Trophoblast cell (in vitro differentiated cells and primary cell): ENCODE measurements at regions not wholly inside any gene's neighbourhood (a gene's known extent, or its start where the extent isn't known, plus 50 kb on each side); places are given as distances from the start of the nearest gene placed in this dataset.
A peak's percentile ranks its signal among the peaks of the same experiment; 100 is the strongest.

Experiments used
- DNase-seq, 2 donors: peaks; one replicate each; pipeline ENCODE4 v3.0.0-alpha.2; 2016
- H2AFZ ChIP-seq: 2 replicates; pipeline ENCODE4 v1.6.1; 2013; ENCODE audit warnings: low read length, moderate library complexity, mild to moderate bottlenecking; ENCODE audit not compliant: insufficient read depth, poor library complexity
- H2AK5ac ChIP-seq: 2 replicates; pipeline ENCODE4 v1.6.1; 2013; ENCODE audit warnings: mild to moderate bottlenecking, low read length
- H2BK120ac ChIP-seq: 2 replicates; pipeline ENCODE4 v1.6.1; 2013; ENCODE audit warnings: low read length, mild to moderate bottlenecking, moderate library complexity; ENCODE audit not compliant: insufficient read depth, poor library complexity
- H2BK12ac ChIP-seq: 2 replicates; pipeline ENCODE4 v1.6.1; 2013; ENCODE audit warnings: mild to moderate bottlenecking, low read length, moderate library complexity
- H2BK5ac ChIP-seq: 2 replicates; pipeline ENCODE4 v1.6.1; 2013; ENCODE audit warnings: low read length, low read depth, moderate library complexity, mild to moderate bottlenecking; ENCODE audit not compliant: poor library complexity
- H3K14ac ChIP-seq: 2 replicates; pipeline ENCODE4 v1.6.1; 2013; ENCODE audit warnings: mild to moderate bottlenecking, low read length
- H3K18ac ChIP-seq: 2 replicates; pipeline ENCODE4 v1.6.1; 2013; ENCODE audit warnings: mild to moderate bottlenecking, low read length
- H3K23ac ChIP-seq: 2 replicates; pipeline ENCODE4 v1.6.1; 2013; ENCODE audit warnings: low read length
- H3K27ac ChIP-seq: 2 replicates; pipeline ENCODE4 v1.5.1; 2013; ENCODE audit warnings: low read depth, mild to moderate bottlenecking, inconsistent platforms, low read length, moderate library complexity
- H3K27me3 ChIP-seq: 2 replicates; pipeline ENCODE4 v1.6.1; 2013; ENCODE audit warnings: inconsistent platforms, mild to moderate bottlenecking, low read length, moderate library complexity; ENCODE audit not compliant: insufficient read depth
- H3K36me3 ChIP-seq, 2 experiments: 1 replicate in 1 of 2; 2 replicates in 1 of 2; pipeline ENCODE4 v1.6.1; 2013; ENCODE audit warnings: low read length in 2 of 2, mild to moderate bottlenecking in 2 of 2, moderate library complexity in 1 of 2; ENCODE audit not compliant: insufficient read depth in 2 of 2, control insufficient read depth in 1 of 2
- H3K4ac ChIP-seq: 2 replicates; pipeline ENCODE4 v1.6.1; 2013; ENCODE audit warnings: low read depth, mild to moderate bottlenecking, low read length, moderate library complexity
- H3K4me1 ChIP-seq, 2 experiments: 1 replicate in 1 of 2; 2 replicates in 1 of 2; pipeline ENCODE4 v1.6.1; 2013; ENCODE audit warnings: low read length in 2 of 2, mild to moderate bottlenecking in 2 of 2, moderate library complexity in 1 of 2; ENCODE audit not compliant: insufficient read depth in 2 of 2, control insufficient read depth in 1 of 2
- H3K4me2 ChIP-seq: 2 replicates; pipeline ENCODE4 v1.6.1; 2013; ENCODE audit warnings: inconsistent platforms, mild to moderate bottlenecking, low read length, moderate library complexity
- H3K4me3 ChIP-seq: 2 replicates; pipeline ENCODE4 v1.5.1; 2013; ENCODE audit warnings: mild to moderate bottlenecking, low read depth, low read length, inconsistent platforms
- H3K79me1 ChIP-seq: one replicate; pipeline ENCODE4 v1.6.1; 2013; ENCODE audit warnings: low read length
- H3K79me2 ChIP-seq: 2 replicates; pipeline ENCODE4 v1.6.1; 2013; ENCODE audit warnings: low read length, mild to moderate bottlenecking; ENCODE audit not compliant: control insufficient read depth, insufficient read depth, poor library complexity
- H3K9ac ChIP-seq: 2 replicates; pipeline ENCODE4 v1.6.1; 2013; ENCODE audit warnings: mild to moderate bottlenecking, low read length
- H3K9me3 ChIP-seq: 2 replicates; pipeline ENCODE4 v1.6.1; 2013; ENCODE audit warnings: low read depth, mild to moderate bottlenecking, control low read depth, inconsistent platforms, low read length; ENCODE audit not compliant: insufficient read depth
- H4K12ac ChIP-seq: 2 replicates; pipeline ENCODE4 v1.6.1; 2013; ENCODE audit warnings: low read depth, mild to moderate bottlenecking, low read length, moderate library complexity
- H4K8ac ChIP-seq: 2 replicates; pipeline ENCODE4 v1.6.1; 2013; ENCODE audit warnings: low read depth, mild to moderate bottlenecking, low read length, moderate library complexity
- H4K91ac ChIP-seq: one replicate; pipeline ENCODE4 v1.6.1; 2013; ENCODE audit warnings: low read depth, mild to moderate bottlenecking, low read length, moderate library complexity
- WGBS: extraction: QIAGEN DNeasy Blood & Tissue Kit; methylation state at CpG from one replicate; pipeline ENCODE4 v1.1.7; 2013; ENCODE audit warnings: missing lambda C conversion rate; ENCODE audit not compliant: insufficient read length, insufficient coverage; ENCODE audit errors: extremely low coverage; 5-methylcytosine and 5-hydroxymethylcytosine counted together

DNA sequence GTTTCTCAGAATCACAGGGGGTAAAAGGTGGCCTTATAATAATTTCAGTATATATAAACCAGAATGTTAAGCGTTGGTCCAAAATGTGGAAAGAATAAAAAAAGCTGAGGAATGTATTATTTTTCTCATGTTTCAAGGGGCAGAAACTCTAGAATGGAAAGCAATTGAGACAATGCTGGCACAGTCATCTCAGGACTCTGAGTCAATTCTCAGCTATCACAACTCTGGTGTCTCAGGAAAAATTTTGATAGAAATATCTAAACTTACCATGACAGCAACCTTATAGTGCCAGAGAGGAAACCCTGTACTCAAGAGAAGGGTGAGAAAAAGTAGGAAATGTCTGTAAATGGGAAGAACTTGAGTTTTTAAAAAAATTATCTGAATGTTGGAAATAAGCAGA, 1189.4 kb upstream of the NUDT12 start:
- Histone ChIP-seq H2AK5ac (no peak overlapping the region), H3K9ac (no peak overlapping the region), H4K8ac (no peak overlapping the region), H3K4me3 (no peak overlapping the region), H4K12ac (no peak overlapping the region), H3K14ac (no peak overlapping the region), H3K4me2 (no peak overlapping the region), H2BK12ac (no peak overlapping the region), H3K23ac (no peak overlapping the region), H3K4ac (no peak overlapping the region), H3K79me1 (no peaks in the 10 kb centered on the region), H2BK120ac (no peak overlapping the region), H3K79me2 (no peaks in the 10 kb centered on the region), H3K18ac (no peak overlapping the region), H3K27me3 (no peaks in the 10 kb centered on the region), H2AFZ (no peak overlapping the region), H4K91ac (no peak overlapping the region), H2BK5ac (no peak overlapping the region), H3K4me1 (no peaks in the 10 kb centered on the region), H3K36me3 (peaks cover 0 to 2% of the 10 kb centered on the region in 2 experiments), H3K27ac (no peak overlapping the region), H3K9me3 (peaks cover 2% of the 10 kb centered on the region)
- WGBS = no CpG with 5 or more reads among the region's 1 CpG
- DNase-seq = no peak

DNA sequence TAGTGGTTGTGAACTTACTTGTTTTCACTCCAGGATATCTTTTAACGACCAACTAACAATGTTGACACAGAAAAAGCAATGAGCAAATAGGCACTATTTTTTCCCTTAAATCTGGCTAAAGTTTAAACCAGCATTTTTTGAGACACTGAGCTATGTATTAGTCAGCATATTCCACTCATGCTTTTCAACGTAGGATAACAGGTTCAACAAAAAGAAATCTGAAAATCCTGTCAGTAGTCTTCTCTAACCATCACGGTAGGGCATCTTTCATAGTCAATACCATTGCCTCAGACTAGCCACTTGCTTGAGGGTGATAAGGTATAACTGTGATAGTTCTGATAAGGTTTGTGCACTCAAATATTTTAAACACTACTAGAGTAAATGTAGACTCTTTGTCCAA, 1177.3 kb upstream of the NUDT12 start:
- Histone ChIP-seq H3K79me1 (no peaks in the 10 kb centered on the region), H4K12ac (no peak overlapping the region), H3K14ac (no peak overlapping the region), H2BK5ac (no peak overlapping the region), H2AFZ (no peak overlapping the region), H3K79me2 (no peaks in the 10 kb centered on the region), H3K4me1 (no peaks in the 10 kb centered on the region), H3K27ac (no peak overlapping the region), H2BK12ac (no peak overlapping the region), H3K9ac (no peak overlapping the region), H3K23ac (no peak overlapping the region), H3K36me3 (no peaks in the 10 kb centered on the region), H3K27me3 (no peaks in the 10 kb centered on the region), H3K9me3 (no peaks in the 10 kb centered on the region), H2AK5ac (no peak overlapping the region), H3K4me2 (no peak overlapping the region), H3K4ac (no peak overlapping the region), H3K4me3 (no peak overlapping the region), H3K18ac (no peak overlapping the region), H4K8ac (no peak overlapping the region), H4K91ac (no peak overlapping the region), H2BK120ac (no peak overlapping the region)
- DNase-seq = peak; percentile 33 to 85
- no CpG with 5 or more reads among the region's 3 CpGs for WGBS

DNA sequence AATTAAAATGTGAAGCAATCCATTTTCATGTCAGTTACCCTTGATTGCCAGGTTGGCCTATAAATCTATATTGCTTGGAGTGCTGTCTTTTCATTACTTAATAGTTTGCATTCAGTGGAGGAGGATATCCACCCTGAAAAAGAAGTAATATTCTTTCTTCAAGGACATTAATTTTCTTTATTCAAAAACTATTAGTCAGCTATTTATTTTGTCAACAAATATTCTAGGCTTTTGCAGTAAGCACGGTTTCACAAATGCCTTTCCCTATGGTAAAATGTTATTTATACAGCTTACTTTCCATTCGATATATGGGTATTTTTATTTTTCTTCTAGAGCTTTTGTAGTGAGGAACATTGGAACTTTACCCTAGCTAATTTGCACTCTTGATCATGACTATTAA, 1176.9 kb upstream of the NUDT12 start:
- H3K4me3 ChIP-seq = no peak overlapping the region
- H3K18ac ChIP-seq = no peak overlapping the region
- H2AK5ac ChIP-seq = no peak overlapping the region
- no peaks in the 10 kb centered on the region for H3K4me1 ChIP-seq
- no peak overlapping the region for H3K4me2 ChIP-seq
- no peak overlapping the region for H3K4ac ChIP-seq
- DNase-seq = no peak
- no peak overlapping the region for H3K9ac ChIP-seq
- H4K12ac ChIP-seq = no peak overlapping the region
- H3K36me3 ChIP-seq = no peaks in the 10 kb centered on the region
- no peak overlapping the region for H2BK12ac ChIP-seq
- H2AFZ ChIP-seq = no peak overlapping the region
- WGBS = no CpG with 5 or more reads among the region's 2 CpGs
- H4K91ac ChIP-seq = no peak overlapping the region
- no peaks in the 10 kb centered on the region for H3K9me3 ChIP-seq
- H3K79me1 ChIP-seq = no peaks in the 10 kb centered on the region
- no peaks in the 10 kb centered on the region for H3K27me3 ChIP-seq
- H3K23ac ChIP-seq = no peak overlapping the region
- no peak overlapping the region for H2BK5ac ChIP-seq
- no peaks in the 10 kb centered on the region for H3K79me2 ChIP-seq
- no peak overlapping the region for H3K14ac ChIP-seq
- no peak overlapping the region for H2BK120ac ChIP-seq
- H4K8ac ChIP-seq = no peak overlapping the region
- H3K27ac ChIP-seq = no peak overlapping the region

DNA sequence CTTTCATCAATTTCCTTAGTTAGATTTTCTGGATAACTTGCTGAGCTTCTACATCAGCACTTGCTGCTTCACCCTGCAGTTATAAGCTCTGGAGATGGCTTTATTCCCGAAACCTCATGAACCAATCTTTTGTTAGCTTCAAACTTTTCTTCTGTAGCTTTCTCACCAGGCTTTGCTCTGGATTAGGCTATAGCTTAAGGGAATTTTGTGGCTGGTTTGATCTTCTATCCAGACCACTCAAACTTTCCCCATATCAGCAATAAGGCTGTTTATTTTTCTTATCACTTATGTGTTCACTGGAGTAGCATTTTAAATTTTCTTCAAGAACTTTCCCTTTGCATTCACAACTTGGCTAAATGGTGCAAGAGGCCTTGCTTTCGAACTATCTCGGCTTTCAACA, 1173.5 kb upstream of the NUDT12 start:
- DNase-seq = no peak
- H3K27me3 ChIP-seq = no peaks in the 10 kb centered on the region
- H2BK12ac ChIP-seq = no peak overlapping the region
- H3K79me1 ChIP-seq = no peaks in the 10 kb centered on the region
- H3K4ac ChIP-seq = no peak overlapping the region
- H4K8ac ChIP-seq = no peak overlapping the region
- no peak overlapping the region for H2AK5ac ChIP-seq
- H2AFZ ChIP-seq = no peak overlapping the region
- H4K12ac ChIP-seq = no peak overlapping the region
- no peak overlapping the region for H3K4me3 ChIP-seq
- no CpG with 5 or more reads among the region's 3 CpGs for WGBS
- no peak overlapping the region for H2BK120ac ChIP-seq
- H2BK5ac ChIP-seq = no peak overlapping the region
- no peaks in the 10 kb centered on the region for H3K36me3 ChIP-seq
- no peaks in the 10 kb centered on the region for H3K9me3 ChIP-seq
- no peaks in the 10 kb centered on the region for H3K79me2 ChIP-seq
- H3K4me1 ChIP-seq = no peaks in the 10 kb centered on the region
- H3K4me2 ChIP-seq = no peak overlapping the region
- H3K18ac ChIP-seq = no peak overlapping the region
- no peak overlapping the region for H3K27ac ChIP-seq
- H3K23ac ChIP-seq = no peak overlapping the region
- H4K91ac ChIP-seq = no peak overlapping the region
- no peak overlapping the region for H3K9ac ChIP-seq
- no peak overlapping the region for H3K14ac ChIP-seq
